Neural cell (in vitro differentiated cells): ENCODE measurements at regions not wholly inside any gene's neighbourhood (a gene's known extent, or its start where the extent isn't known, plus 50 kb on each side); places are given as distances from the start of the nearest gene placed in this dataset.

Experiments
- H2AFZ ChIP-seq: fragments of 200-600, 300-800 bp; sonication (generic), shearing (Covaris generic); 2 replicates; pipeline ENCODE4 v1.6.0; 2014; ENCODE audit warnings: low read depth, mild to moderate bottlenecking, antibody characterized with exemption, low read length, moderate library complexity
- H3F3A ChIP-seq: fragments of 200-600 bp; shearing (Covaris generic); 2 replicates; pipeline ENCODE4 v1.6.1; 2016; ENCODE audit warnings: mild to moderate bottlenecking, moderate library complexity, mixed read lengths, antibody characterized with exemption, low read length; ENCODE audit not compliant: insufficient read depth, poor library complexity, severe bottlenecking
- H3K27ac ChIP-seq: fragments of 200-600, 300-800 bp; sonication (generic), shearing (Covaris generic); 2 replicates; pipeline ENCODE4 v1.5.1; 2014; ENCODE audit warnings: mild to moderate bottlenecking, low read length, moderate library complexity
- H3K27me3 ChIP-seq: fragments of 300-800, 200-600 bp; sonication (generic), shearing (Covaris generic); 2 replicates; pipeline ENCODE4 v1.6.0; 2014; ENCODE audit warnings: mild to moderate bottlenecking, low read depth, low read length, moderate library complexity; ENCODE audit not compliant: insufficient read depth
- H3K36me3 ChIP-seq: fragments of 300-800, 200-600 bp; sonication (generic), shearing (Covaris generic); 2 replicates; pipeline ENCODE4 v1.5.1; 2014; ENCODE audit warnings: mild to moderate bottlenecking, antibody characterized with exemption, low read length, moderate library complexity; ENCODE audit not compliant: insufficient read depth
- H3K4me2 ChIP-seq: fragments of 300-800, 200-600 bp; sonication (generic), shearing (Covaris generic); 2 replicates; pipeline ENCODE4 v1.6.0; 2014; ENCODE audit warnings: mild to moderate bottlenecking, low read length
- H3K4me3 ChIP-seq: fragments of 300-800, 200-600 bp; sonication (generic), shearing (Covaris generic); 2 replicates; pipeline ENCODE4 v1.5.1; 2014; ENCODE audit warnings: mild to moderate bottlenecking, low read length, moderate library complexity
- H3K79me2 ChIP-seq: fragments of 200-600 bp; shearing (Covaris generic); replicated peaks from 2 replicates; pipeline ENCODE4 v1.6.0; 2014; ENCODE audit warnings: mild to moderate bottlenecking, low read length, moderate library complexity; ENCODE audit not compliant: insufficient read depth
- H3K9ac ChIP-seq: fragments of 300-800, 200-600 bp; sonication (generic), shearing (Covaris generic); 2 replicates; pipeline ENCODE4 v1.6.1; 2016; ENCODE audit warnings: mild to moderate bottlenecking, low read length, mixed read lengths
- H3K9me2 ChIP-seq: fragments of 200-600 bp; shearing (Covaris generic); 2 replicates; pipeline ENCODE4 v1.6.1; 2016; ENCODE audit warnings: mild to moderate bottlenecking, low read length, mixed read lengths; ENCODE audit not compliant: insufficient read depth
- H3K9me3 ChIP-seq: fragments of 200-600, 300-800 bp; sonication (generic), shearing (Covaris generic); 2 replicates; pipeline ENCODE4 v1.6.1; 2016; ENCODE audit warnings: mild to moderate bottlenecking, mixed run types, low read length, moderate library complexity, mixed read lengths
- H4K20me1 ChIP-seq: fragments of 200-600 bp; shearing (Covaris generic); 2 replicates; pipeline ENCODE4 v1.6.1; 2016; ENCODE audit warnings: mild to moderate bottlenecking, mixed run types; ENCODE audit not compliant: insufficient read depth
- EP300 ChIP-seq: fragments of 450-650 bp; conservative IDR thresholded peaks from 2 replicates; pipeline ENCODE4 v1.6.1; 2014; ENCODE audit warnings: antibody characterized with exemption, mild to moderate bottlenecking, moderate library complexity; ENCODE audit not compliant: poor library complexity, severe bottlenecking
- EZH2 ChIP-seq: fragments of 200-600, 300-800 bp; shearing (Covaris generic), sonication (generic); IDR thresholded peaks from 2 replicates; pipeline ENCODE4 v1.6.1; 2014; ENCODE audit warnings: antibody characterized with exemption, low read length, borderline replicate concordance, mild to moderate bottlenecking; ENCODE audit not compliant: insufficient read depth, poor library complexity, severe bottlenecking
- MXI1 ChIP-seq: fragments of 450-650 bp; conservative IDR thresholded peaks from 2 replicates; pipeline ENCODE4 v1.6.1; 2014; ENCODE audit warnings: antibody characterized with exemption, mild to moderate bottlenecking; ENCODE audit not compliant: poor library complexity, severe bottlenecking
- POLR2AphosphoS5 ChIP-seq: IDR thresholded peaks from 2 replicates; pipeline ENCODE4 v1.6.1; 2012
- RAD21 ChIP-seq: fragments of 450-650 bp; conservative IDR thresholded peaks from 2 replicates; pipeline ENCODE4 v1.6.1; 2014; ENCODE audit warnings: antibody characterized with exemption, mild to moderate bottlenecking, moderate library complexity
- REST ChIP-seq: IDR thresholded peaks from 2 replicates; pipeline ENCODE4 v1.6.1; 2012; ENCODE audit warnings: borderline replicate concordance
- SMC3 ChIP-seq: fragments of 450-650 bp; conservative IDR thresholded peaks from 2 replicates; pipeline ENCODE4 v1.6.1; 2014; ENCODE audit warnings: antibody characterized with exemption, mild to moderate bottlenecking, moderate library complexity; ENCODE audit not compliant: poor library complexity
- TAF1 ChIP-seq: IDR thresholded peaks from 2 replicates; pipeline ENCODE4 v1.6.1; 2012; ENCODE audit warnings: low read depth
- TF ChIP-seq, protein P1 (sequence below): fragments of 450-650 bp; IDR thresholded peaks from 2 replicates; pipeline ENCODE4 v1.5.1; 2014; ENCODE audit warnings: antibody characterized with exemption, mild to moderate bottlenecking, moderate library complexity; ENCODE audit not compliant: poor library complexity, severe bottlenecking

GRCh38 chr6:126112171-126112632, 125.9 kb downstream of the TRMT11 start:
- TF ChIP-seq, protein P1, sequence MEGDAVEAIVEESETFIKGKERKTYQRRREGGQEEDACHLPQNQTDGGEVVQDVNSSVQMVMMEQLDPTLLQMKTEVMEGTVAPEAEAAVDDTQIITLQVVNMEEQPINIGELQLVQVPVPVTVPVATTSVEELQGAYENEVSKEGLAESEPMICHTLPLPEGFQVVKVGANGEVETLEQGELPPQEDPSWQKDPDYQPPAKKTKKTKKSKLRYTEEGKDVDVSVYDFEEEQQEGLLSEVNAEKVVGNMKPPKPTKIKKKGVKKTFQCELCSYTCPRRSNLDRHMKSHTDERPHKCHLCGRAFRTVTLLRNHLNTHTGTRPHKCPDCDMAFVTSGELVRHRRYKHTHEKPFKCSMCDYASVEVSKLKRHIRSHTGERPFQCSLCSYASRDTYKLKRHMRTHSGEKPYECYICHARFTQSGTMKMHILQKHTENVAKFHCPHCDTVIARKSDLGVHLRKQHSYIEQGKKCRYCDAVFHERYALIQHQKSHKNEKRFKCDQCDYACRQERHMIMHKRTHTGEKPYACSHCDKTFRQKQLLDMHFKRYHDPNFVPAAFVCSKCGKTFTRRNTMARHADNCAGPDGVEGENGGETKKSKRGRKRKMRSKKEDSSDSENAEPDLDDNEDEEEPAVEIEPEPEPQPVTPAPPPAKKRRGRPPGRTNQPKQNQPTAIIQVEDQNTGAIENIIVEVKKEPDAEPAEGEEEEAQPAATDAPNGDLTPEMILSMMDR, result no peak
- TF ChIP-seq TAF1 (no peak), MXI1 (no peak), REST (no peak), POLR2AphosphoS5 (no peak)
- no peak overlapping the region for H2AFZ ChIP-seq
- no peaks in the 10 kb centered on the region for H4K20me1 ChIP-seq
- no peaks in the 10 kb centered on the region for H3K79me2 ChIP-seq
- H3K36me3 ChIP-seq, result no peaks in the 10 kb centered on the region
- no peaks in the 10 kb centered on the region for H3K27me3 ChIP-seq
- H3K9ac ChIP-seq, result no peak overlapping the region
- H3F3A ChIP-seq, result no peaks in the 10 kb centered on the region
- no peaks in the 10 kb centered on the region for H3K9me3 ChIP-seq
- H3K4me2 ChIP-seq, result no peak overlapping the region
- no peak overlapping the region for H3K4me3 ChIP-seq
- no peaks in the 10 kb centered on the region for H3K9me2 ChIP-seq
- H3K27ac ChIP-seq, result no peak overlapping the region

DNA sequence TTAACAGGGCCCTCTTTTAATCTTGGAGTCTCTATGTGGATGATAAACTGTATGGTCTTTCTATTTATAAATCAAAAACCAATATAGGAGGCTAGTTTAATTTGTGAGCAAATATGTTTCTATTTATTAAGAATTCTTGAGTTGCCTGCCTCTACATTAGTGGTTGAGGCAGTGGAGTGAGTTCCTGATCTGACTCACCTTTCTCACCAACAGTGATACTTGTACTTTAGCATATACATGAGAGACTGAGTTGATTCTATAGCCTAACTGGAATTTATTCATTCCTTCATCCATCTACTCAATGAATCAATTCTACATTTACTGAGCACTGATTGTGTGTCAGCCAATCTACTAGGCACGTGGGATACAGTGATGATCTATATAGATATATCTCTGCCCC, 126.9 kb downstream of the TRMT11 start:
- Histone ChIP-seq H3K9ac (no peak overlapping the region), H3K79me2 (no peaks in the 10 kb centered on the region), H4K20me1 (no peaks in the 10 kb centered on the region), H3K27ac (no peak overlapping the region), H3K4me2 (no peak overlapping the region), H3K9me3 (no peaks in the 10 kb centered on the region), H3K4me3 (no peak overlapping the region), H2AFZ (no peak overlapping the region), H3K36me3 (no peaks in the 10 kb centered on the region), H3K27me3 (no peaks in the 10 kb centered on the region), H3K9me2 (no peaks in the 10 kb centered on the region), H3F3A (no peaks in the 10 kb centered on the region)
- TF ChIP-seq POLR2AphosphoS5 (no peak), EZH2 (no peak), TAF1 (no peak), EP300 (no peak), SMC3 (no peak), MXI1 (no peak), REST (no peak), RAD21 (no peak)
- TF ChIP-seq, protein P1, result no peak
